ENCODE measurements at regions not wholly inside any gene's neighbourhood (a gene's known extent, or its start where the extent isn't known, plus 50 kb on each side); places are given as distances from the start of the nearest gene placed in this dataset.

DNA sequence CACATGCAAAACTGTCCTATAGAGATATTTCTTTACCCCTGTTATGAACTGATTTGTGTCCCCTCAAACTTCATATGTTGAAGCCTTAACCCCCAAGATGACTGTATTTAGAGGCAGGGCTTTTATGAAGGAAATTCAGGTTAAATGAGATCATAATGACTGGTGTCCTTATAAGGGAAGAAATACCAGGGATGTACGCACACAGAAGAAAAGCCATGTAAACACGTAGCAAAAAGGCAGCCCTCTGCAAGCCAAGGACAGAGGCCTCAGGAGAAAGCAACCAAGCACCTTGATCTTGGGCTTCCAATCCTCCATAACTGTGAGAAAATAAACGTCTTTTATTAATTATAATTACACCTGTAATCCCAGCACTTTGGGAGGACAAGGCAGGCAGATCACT is 101.3 kb upstream of the NDUFV2 start:
- TF ChIP-seq EZH2 (IDR thresholded peaks at IDR 0.05; ENCODE audit: borderline replicate concordance, low read depth, low read length, severe bottlenecking) (no peak), MYC (IDR thresholded peaks at IDR 0.05; ENCODE audit: low read depth, low read length) (no peak), POLR2AphosphoS5 (IDR thresholded peaks at IDR 0.05; ENCODE audit: insufficient read depth, low read depth, low read length) (no peak), POLR2A (IDR thresholded peaks at IDR 0.05; ENCODE audit: low read depth, low read length) (no peak), JUN (IDR thresholded peaks at IDR 0.05; ENCODE audit: borderline replicate concordance, insufficient read depth, insufficient read length, low read depth) (no peak), GATA2 (IDR thresholded peaks at IDR 0.05; ENCODE audit: insufficient read depth, insufficient read length, low read depth, low read length) (no peak)
- TF ChIP-seq, protein P1, sequence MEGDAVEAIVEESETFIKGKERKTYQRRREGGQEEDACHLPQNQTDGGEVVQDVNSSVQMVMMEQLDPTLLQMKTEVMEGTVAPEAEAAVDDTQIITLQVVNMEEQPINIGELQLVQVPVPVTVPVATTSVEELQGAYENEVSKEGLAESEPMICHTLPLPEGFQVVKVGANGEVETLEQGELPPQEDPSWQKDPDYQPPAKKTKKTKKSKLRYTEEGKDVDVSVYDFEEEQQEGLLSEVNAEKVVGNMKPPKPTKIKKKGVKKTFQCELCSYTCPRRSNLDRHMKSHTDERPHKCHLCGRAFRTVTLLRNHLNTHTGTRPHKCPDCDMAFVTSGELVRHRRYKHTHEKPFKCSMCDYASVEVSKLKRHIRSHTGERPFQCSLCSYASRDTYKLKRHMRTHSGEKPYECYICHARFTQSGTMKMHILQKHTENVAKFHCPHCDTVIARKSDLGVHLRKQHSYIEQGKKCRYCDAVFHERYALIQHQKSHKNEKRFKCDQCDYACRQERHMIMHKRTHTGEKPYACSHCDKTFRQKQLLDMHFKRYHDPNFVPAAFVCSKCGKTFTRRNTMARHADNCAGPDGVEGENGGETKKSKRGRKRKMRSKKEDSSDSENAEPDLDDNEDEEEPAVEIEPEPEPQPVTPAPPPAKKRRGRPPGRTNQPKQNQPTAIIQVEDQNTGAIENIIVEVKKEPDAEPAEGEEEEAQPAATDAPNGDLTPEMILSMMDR (IDR thresholded peaks at IDR 0.05; ENCODE audit: extremely low read depth in 1 of 2, insufficient read depth in 1 of 2, low read depth in 1 of 2, low read length in 2 of 2): no peak
- TF ChIP-seq, protein P2, sequence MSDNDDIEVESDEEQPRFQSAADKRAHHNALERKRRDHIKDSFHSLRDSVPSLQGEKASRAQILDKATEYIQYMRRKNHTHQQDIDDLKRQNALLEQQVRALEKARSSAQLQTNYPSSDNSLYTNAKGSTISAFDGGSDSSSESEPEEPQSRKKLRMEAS (IDR thresholded peaks at IDR 0.05; ENCODE audit: insufficient read depth, insufficient read length): no peak
